Stimulated activated naive CD4-positive, alpha-beta T cell treated with Interleukin-2 at 50 U/mL for 16 hours (primary cell): ENCODE measurements at regions not wholly inside any gene's neighbourhood (a gene's known extent, or its start where the extent isn't known, plus 50 kb on each side); places are given as distances from the start of the nearest gene placed in this dataset.

Source experiments
- DNase-seq: peaks from one replicate; lab custom pipeline; 2025; lab: John Stamatoyannopoulos, UW

GRCh38 chr10:75347186-75347585, 54.4 kb downstream of the ZNF503 start:
- DNase-seq, result no peak

GRCh38 chr10:75345738-75346137, 55.8 kb downstream of the ZNF503 start:
- DNase-seq, result no peak

- DNase-seq, result no peak
Measured at GRCh38 chr10:75344170-75344569, 57.4 kb downstream of the ZNF503 start.

GRCh38 chr10:75342397-75342796, 59.2 kb downstream of the ZNF503 start:
- DNase-seq, result no peak

GRCh38 chr10:75335983-75336382, 65.6 kb downstream of the ZNF503 start:
- no peak for DNase-seq

- DNase-seq, result no peak
Measured at GRCh38 chr10:75335191-75335590, 66.4 kb downstream of the ZNF503 start.

GRCh38 chr10:75334720-75335119, 66.8 kb downstream of the ZNF503 start:
- no peak for DNase-seq

GRCh38 chr10:75332081-75332480, 69.5 kb downstream of the ZNF503 start:
- DNase-seq, result no peak

- DNase-seq, result no peak
Measured at GRCh38 chr10:75331081-75331480, 70.5 kb downstream of the ZNF503 start.

- no peak for DNase-seq
Measured at GRCh38 chr10:75329190-75329745, 72.3 kb downstream of the ZNF503 start.

- no peak for DNase-seq
Measured at GRCh38 chr10:75326306-75326705, 75.3 kb downstream of the ZNF503 start.

GRCh38 chr10:75319274-75319673, 82.3 kb downstream of the ZNF503 start:
- no peak for DNase-seq

- no peak for DNase-seq
Measured at GRCh38 chr10:75314570-75314969, 78.8 kb upstream of the COMTD1 start.

GRCh38 chr10:75312440-75312839, 76.7 kb upstream of the COMTD1 start:
- DNase-seq, result no peak

GRCh38 chr10:75305675-75306074, 69.9 kb upstream of the COMTD1 start:
- DNase-seq, result no peak

GRCh38 chr10:75304741-75305390, 69.1 kb upstream of the COMTD1 start:
- DNase-seq, result no peak

GRCh38 chr10:75304313-75304712, 68.6 kb upstream of the COMTD1 start:
- DNase-seq, result no peak

- DNase-seq, result no peak
Measured at GRCh38 chr10:75303045-75303777, 67.5 kb upstream of the COMTD1 start.

GRCh38 chr10:75302029-75302428, 66.3 kb upstream of the COMTD1 start:
- DNase-seq, result no peak

- DNase-seq, result no peak
Measured at GRCh38 chr10:75297021-75297599, 61.4 kb upstream of the COMTD1 start.

GRCh38 chr10:75295868-75296441, 60.2 kb upstream of the COMTD1 start:
- no peak for DNase-seq

GRCh38 chr10:75294866-75295701, 59.3 kb upstream of the COMTD1 start:
- DNase-seq, result peak; percentile 62
